ENCODE measurements at regions not wholly inside any gene's neighbourhood (a gene's known extent, or its start where the extent isn't known, plus 50 kb on each side); places are given as distances from the start of the nearest gene placed in this dataset.
"Not testable (repeated sequence)": the region's sequence is repeated elsewhere in the genome, so short reads cannot be mapped to it uniquely, and the experiment has no call there.

- H2AFZ ChIP-seq (ENCODE audit: low read depth), result no peak overlapping the region
- TF ChIP-seq CTCF (conservative IDR thresholded peaks at IDR 0.05; ENCODE audit: low read depth, low read length), result no peak
- H3K79me2 ChIP-seq (ENCODE audit: insufficient read depth, low read depth), result no peaks in the 10 kb centered on the region
- no peak overlapping the region for H3K4me3 ChIP-seq (IDR thresholded peaks at IDR 0.05; ENCODE audit: insufficient read depth, low read depth, low read length)
- H3K4me1 ChIP-seq (ENCODE audit: low read depth, poor library complexity, severe bottlenecking), result no peaks in the 10 kb centered on the region
- H3K9ac ChIP-seq, result no peak overlapping the region
- H4K20me1 ChIP-seq (ENCODE audit: insufficient read depth), result no peaks in the 10 kb centered on the region
- H3K27ac ChIP-seq, result no peak overlapping the region
- no peak overlapping the region for H3K4me2 ChIP-seq
- no peaks in the 10 kb centered on the region for H3K27me3 ChIP-seq (ENCODE audit: insufficient read depth, low read depth)
- no peaks in the 10 kb centered on the region for H3K36me3 ChIP-seq (ENCODE audit: insufficient read depth)
Measured at GRCh38 chr4:100631281-100631968, 113.6 kb upstream of the EMCN start.

- Histone ChIP-seq H3K9ac (no peak overlapping the region), H3K27ac (no peak overlapping the region), H3K4me1 (ENCODE audit: low read depth, poor library complexity, severe bottlenecking) (no peaks in the 10 kb centered on the region), H3K4me3 (IDR thresholded peaks at IDR 0.05; ENCODE audit: insufficient read depth, low read depth, low read length) (no peak overlapping the region), H3K79me2 (ENCODE audit: insufficient read depth, low read depth) (no peaks in the 10 kb centered on the region), H3K36me3 (ENCODE audit: insufficient read depth) (no peaks in the 10 kb centered on the region), H2AFZ (ENCODE audit: low read depth) (no peak overlapping the region), H3K4me2 (no peak overlapping the region), H3K27me3 (ENCODE audit: insufficient read depth, low read depth) (no peaks in the 10 kb centered on the region), H4K20me1 (ENCODE audit: insufficient read depth) (no peaks in the 10 kb centered on the region)
- no peak for TF ChIP-seq CTCF (conservative IDR thresholded peaks at IDR 0.05; ENCODE audit: low read depth, low read length)
Measured at GRCh38 chr4:100630341-100630740, 112.5 kb upstream of the EMCN start.

- Histone ChIP-seq H3K4me3 (IDR thresholded peaks at IDR 0.05; ENCODE audit: insufficient read depth, low read depth, low read length) (no peak overlapping the region), H3K36me3 (ENCODE audit: insufficient read depth) (no peaks in the 10 kb centered on the region), H2AFZ (ENCODE audit: low read depth) (no peak overlapping the region), H3K4me2 (no peak overlapping the region), H3K27ac (no peak overlapping the region), H3K4me1 (ENCODE audit: low read depth, poor library complexity, severe bottlenecking) (no peaks in the 10 kb centered on the region), H3K79me2 (ENCODE audit: insufficient read depth, low read depth) (no peaks in the 10 kb centered on the region), H3K27me3 (ENCODE audit: insufficient read depth, low read depth) (no peaks in the 10 kb centered on the region), H3K9ac (no peak overlapping the region), H4K20me1 (ENCODE audit: insufficient read depth) (no peaks in the 10 kb centered on the region)
- TF ChIP-seq CTCF (conservative IDR thresholded peaks at IDR 0.05; ENCODE audit: low read depth, low read length), result no peak
Measured at GRCh38 chr4:100609810-100610209, 92.0 kb upstream of the EMCN start.

- H3K79me2 ChIP-seq (ENCODE audit: insufficient read depth, low read depth); H3K27ac ChIP-seq; H2AFZ ChIP-seq (ENCODE audit: low read depth); H4K20me1 ChIP-seq (ENCODE audit: insufficient read depth); H3K27me3 ChIP-seq (ENCODE audit: insufficient read depth, low read depth); H3K36me3 ChIP-seq (ENCODE audit: insufficient read depth); H3K9ac ChIP-seq; H3K4me1 ChIP-seq (ENCODE audit: low read depth, poor library complexity, severe bottlenecking); H3K4me3 ChIP-seq (IDR thresholded peaks at IDR 0.05; ENCODE audit: insufficient read depth, low read depth, low read length); H3K4me2 ChIP-seq: not testable (repeated sequence)
Measured at GRCh38 chr4:100608651-100609050, 90.8 kb upstream of the EMCN start.

- Histone ChIP-seq H4K20me1 (ENCODE audit: insufficient read depth) (no peaks in the 10 kb centered on the region), H2AFZ (ENCODE audit: low read depth) (no peak overlapping the region), H3K27ac (no peak overlapping the region), H3K79me2 (ENCODE audit: insufficient read depth, low read depth) (no peaks in the 10 kb centered on the region), H3K4me3 (IDR thresholded peaks at IDR 0.05; ENCODE audit: insufficient read depth, low read depth, low read length) (no peak overlapping the region), H3K4me2 (no peak overlapping the region), H3K36me3 (ENCODE audit: insufficient read depth) (no peaks in the 10 kb centered on the region), H3K9ac (no peak overlapping the region), H3K27me3 (ENCODE audit: insufficient read depth, low read depth) (no peaks in the 10 kb centered on the region), H3K4me1 (ENCODE audit: low read depth, poor library complexity, severe bottlenecking) (no peaks in the 10 kb centered on the region)
- no peak for TF ChIP-seq CTCF (conservative IDR thresholded peaks at IDR 0.05; ENCODE audit: low read depth, low read length)
Measured at GRCh38 chr4:100605144-100605543, 87.3 kb upstream of the EMCN start.

Measured in KMS-11 (cell line).